ENCODE measurements at regions not wholly inside any gene's neighbourhood (a gene's known extent, or its start where the extent isn't known, plus 50 kb on each side); places are given as distances from the start of the nearest gene placed in this dataset.
"Not testable (repeated sequence)": the region's sequence is repeated elsewhere in the genome, so short reads cannot be mapped to it uniquely, and the experiment has no call there.

DNA sequence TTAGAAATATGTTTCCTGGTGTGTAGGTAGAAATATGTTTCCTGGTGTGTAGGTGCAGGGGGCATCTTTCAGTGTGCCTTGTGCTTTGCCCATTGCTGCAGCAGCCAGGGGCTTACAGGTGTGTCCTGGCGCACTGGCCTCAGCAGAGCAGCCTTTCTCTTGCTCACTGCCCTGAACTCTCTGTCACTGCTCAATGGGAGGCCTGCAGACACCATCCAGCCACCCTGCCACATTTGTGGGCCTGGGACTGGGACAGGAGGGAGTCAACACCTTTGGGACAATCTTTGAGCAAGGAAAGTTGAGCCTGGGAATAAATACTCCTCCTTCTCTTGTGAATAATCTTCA, 62.4 kb upstream of the RBM24 start:
- H3K27me3 Mint-ChIP-seq (ENCODE audit: unreplicated experiment): no peaks in the 10 kb centered on the region
- H3K4me1 Mint-ChIP-seq (ENCODE audit: low read depth, unreplicated experiment): no peaks in the 10 kb centered on the region
- H3K36me3 Mint-ChIP-seq (ENCODE audit: unreplicated experiment): no peaks in the 10 kb centered on the region
- H3K4me3 Mint-ChIP-seq (ENCODE audit: unreplicated experiment): no peak overlapping the region
- H3K9me3 Mint-ChIP-seq (ENCODE audit: unreplicated experiment): peaks cover 4% of the 10 kb centered on the region
- no peak overlapping the region for H3K27ac Mint-ChIP-seq (ENCODE audit: unreplicated experiment)
- DNase-seq: no peak
- TF ChIP-seq, protein P1, sequence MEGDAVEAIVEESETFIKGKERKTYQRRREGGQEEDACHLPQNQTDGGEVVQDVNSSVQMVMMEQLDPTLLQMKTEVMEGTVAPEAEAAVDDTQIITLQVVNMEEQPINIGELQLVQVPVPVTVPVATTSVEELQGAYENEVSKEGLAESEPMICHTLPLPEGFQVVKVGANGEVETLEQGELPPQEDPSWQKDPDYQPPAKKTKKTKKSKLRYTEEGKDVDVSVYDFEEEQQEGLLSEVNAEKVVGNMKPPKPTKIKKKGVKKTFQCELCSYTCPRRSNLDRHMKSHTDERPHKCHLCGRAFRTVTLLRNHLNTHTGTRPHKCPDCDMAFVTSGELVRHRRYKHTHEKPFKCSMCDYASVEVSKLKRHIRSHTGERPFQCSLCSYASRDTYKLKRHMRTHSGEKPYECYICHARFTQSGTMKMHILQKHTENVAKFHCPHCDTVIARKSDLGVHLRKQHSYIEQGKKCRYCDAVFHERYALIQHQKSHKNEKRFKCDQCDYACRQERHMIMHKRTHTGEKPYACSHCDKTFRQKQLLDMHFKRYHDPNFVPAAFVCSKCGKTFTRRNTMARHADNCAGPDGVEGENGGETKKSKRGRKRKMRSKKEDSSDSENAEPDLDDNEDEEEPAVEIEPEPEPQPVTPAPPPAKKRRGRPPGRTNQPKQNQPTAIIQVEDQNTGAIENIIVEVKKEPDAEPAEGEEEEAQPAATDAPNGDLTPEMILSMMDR (IDR thresholded peaks at IDR 0.05; ENCODE audit: partially characterized antibody, unreplicated experiment): no peak

DNA sequence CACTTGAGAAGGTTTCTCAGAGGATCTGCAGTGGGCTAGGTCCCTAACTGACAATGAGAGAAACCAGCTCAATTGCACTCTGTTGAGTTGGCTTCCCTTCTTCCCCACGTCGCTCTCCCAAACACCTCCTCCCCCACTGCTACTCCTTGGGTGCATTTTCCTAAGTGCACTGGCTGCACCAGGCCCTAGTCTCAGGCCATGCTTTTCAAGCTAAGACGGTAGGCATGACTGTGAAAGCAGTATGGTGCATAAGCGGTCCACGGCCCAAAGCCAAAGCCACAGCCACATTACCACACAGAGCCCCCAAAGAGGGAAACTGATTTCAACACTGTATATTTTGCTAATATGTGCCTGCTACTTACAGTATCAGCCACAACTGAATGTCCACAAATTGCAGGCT, 62.1 kb upstream of the RBM24 start:
- peaks cover 5% of the 10 kb centered on the region for H3K9me3 Mint-ChIP-seq (ENCODE audit: unreplicated experiment)
- no peaks in the 10 kb centered on the region for H3K27me3 Mint-ChIP-seq (ENCODE audit: unreplicated experiment)
- no peaks in the 10 kb centered on the region for H3K4me1 Mint-ChIP-seq (ENCODE audit: low read depth, unreplicated experiment)
- H3K27ac Mint-ChIP-seq (ENCODE audit: unreplicated experiment): no peak overlapping the region
- DNase-seq: no peak
- peaks cover 3% of the 10 kb centered on the region for H3K36me3 Mint-ChIP-seq (ENCODE audit: unreplicated experiment)
- no peak overlapping the region for H3K4me3 Mint-ChIP-seq (ENCODE audit: unreplicated experiment)
- TF ChIP-seq, protein P1 (IDR thresholded peaks at IDR 0.05; ENCODE audit: partially characterized antibody, unreplicated experiment): no peak

DNA sequence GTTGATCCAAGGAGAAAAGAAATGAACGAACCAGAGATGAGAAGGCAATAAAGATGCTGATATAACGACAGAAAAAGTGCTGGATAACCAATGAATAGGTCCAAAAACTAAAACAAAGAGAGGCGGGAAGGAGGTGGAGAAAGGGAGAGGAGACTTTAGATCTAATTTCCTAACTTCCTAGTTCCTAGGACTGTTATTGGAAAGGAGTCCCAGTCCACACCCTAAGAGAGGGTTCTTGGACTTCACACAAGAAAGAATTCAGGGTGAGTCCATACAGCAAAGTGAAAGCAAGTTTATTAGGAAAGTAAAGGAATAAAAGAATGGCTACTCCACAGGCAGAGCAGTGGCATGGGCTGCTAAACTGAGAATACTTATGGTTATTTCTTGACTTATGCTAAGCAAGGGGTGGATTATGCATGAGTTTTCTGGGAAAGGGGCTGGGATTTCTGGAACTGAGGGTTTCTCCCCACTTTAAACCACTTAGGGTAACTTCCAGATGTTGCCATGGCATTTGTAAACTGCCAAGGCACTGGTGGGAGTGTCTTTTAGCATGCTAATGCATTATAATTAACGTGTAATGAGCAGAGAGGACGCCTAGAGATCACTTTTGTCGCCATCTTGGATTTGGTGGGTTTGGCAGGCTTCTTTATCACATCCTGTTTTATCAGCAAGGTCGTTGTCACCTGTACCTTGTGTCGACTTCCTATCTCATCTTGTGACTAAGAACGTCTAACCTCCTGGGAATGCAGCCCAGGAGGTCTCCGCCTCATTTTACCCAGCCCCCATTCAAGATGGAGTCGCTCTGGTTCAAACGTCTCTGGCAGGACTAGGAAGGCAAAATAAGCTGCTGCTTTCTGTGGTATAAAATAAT, 60.9 kb upstream of the RBM24 start:
- Mint-ChIP-seq H3K27me3 (ENCODE audit: unreplicated experiment) (no peaks in the 10 kb centered on the region), H3K27ac (ENCODE audit: unreplicated experiment) (no peak overlapping the region), H3K36me3 (ENCODE audit: unreplicated experiment) (peaks cover 8% of the 10 kb centered on the region), H3K4me1 (ENCODE audit: low read depth, unreplicated experiment) (no peaks in the 10 kb centered on the region), H3K4me3 (ENCODE audit: unreplicated experiment) (no peak overlapping the region), H3K9me3 (ENCODE audit: unreplicated experiment) (peaks cover 7% of the 10 kb centered on the region)
- TF ChIP-seq, protein P1 (IDR thresholded peaks at IDR 0.05; ENCODE audit: partially characterized antibody, unreplicated experiment): no peak
- no peak for DNase-seq

DNA sequence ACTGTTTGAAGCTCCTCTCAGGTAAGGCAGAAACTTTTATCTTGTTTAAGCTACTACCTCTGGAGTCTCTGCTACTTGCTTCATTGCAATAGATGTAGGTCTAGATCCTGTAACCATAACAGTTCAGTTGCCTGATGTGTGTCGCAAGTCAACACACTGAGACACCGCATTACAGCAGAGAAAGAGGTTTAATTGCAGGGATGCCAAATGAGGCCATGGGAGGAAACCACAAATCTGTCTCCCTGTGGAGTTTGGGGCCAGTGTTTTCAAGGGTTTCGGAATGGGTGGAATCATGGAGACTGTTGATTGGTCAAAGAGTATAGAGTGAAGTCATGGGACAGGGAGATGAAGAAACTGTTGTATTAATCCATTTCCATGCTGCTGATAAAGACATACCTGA, 57.1 kb upstream of the RBM24 start:
- TF ChIP-seq, protein P1 (IDR thresholded peaks at IDR 0.05; ENCODE audit: partially characterized antibody, unreplicated experiment): no peak
- no peaks in the 10 kb centered on the region for H3K27me3 Mint-ChIP-seq (ENCODE audit: unreplicated experiment)
- H3K36me3 Mint-ChIP-seq (ENCODE audit: unreplicated experiment): peaks cover 8% of the 10 kb centered on the region

DNA sequence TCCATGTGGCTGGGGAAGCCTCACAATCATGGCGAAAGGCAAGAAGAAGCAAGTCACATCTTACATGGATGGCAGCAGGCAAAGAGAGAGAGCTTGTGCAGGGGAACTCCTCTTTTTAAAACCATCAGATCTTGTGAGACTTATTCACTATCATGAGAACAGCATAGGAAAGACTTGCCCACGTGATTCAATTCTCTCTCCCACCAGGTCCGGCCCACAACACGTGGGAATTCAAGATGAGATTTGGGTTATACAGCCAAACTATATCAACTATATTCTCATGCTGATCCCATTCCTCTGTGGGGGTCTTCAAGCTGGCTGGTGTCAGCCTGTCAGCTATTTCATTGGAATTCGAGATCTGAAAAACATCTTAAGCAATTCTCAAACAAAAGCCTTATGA, 56.7 kb upstream of the RBM24 start:
- not testable (repeated sequence) for DNase-seq; H3K9me3 Mint-ChIP-seq (ENCODE audit: unreplicated experiment); H3K27ac Mint-ChIP-seq (ENCODE audit: unreplicated experiment); H3K4me1 Mint-ChIP-seq (ENCODE audit: low read depth, unreplicated experiment); H3K4me3 Mint-ChIP-seq (ENCODE audit: unreplicated experiment); H3K27me3 Mint-ChIP-seq (ENCODE audit: unreplicated experiment); H3K36me3 Mint-ChIP-seq (ENCODE audit: unreplicated experiment)

More for the DNA sequence above, 57.1 kb upstream of the RBM24 start:
- Mint-ChIP-seq H3K4me1 (ENCODE audit: low read depth, unreplicated experiment) (no peaks in the 10 kb centered on the region), H3K9me3 (ENCODE audit: unreplicated experiment) (peaks cover 3% of the 10 kb centered on the region), H3K27ac (ENCODE audit: unreplicated experiment) (no peak overlapping the region), H3K4me3 (ENCODE audit: unreplicated experiment) (no peak overlapping the region)
- no peak for DNase-seq

Data from glutamatergic neuron (in vitro differentiated cells).